ENCODE measurements at regions not wholly inside any gene's neighbourhood (a gene's known extent, or its start where the extent isn't known, plus 50 kb on each side); places are given as distances from the start of the nearest gene placed in this dataset.

GRCh38 chr2:38442643-38443541 lies 65.8 kb upstream of the ATL2 start:
- no peak for TF ChIP-seq CTCF (IDR thresholded peaks at IDR 0.05)
- TF ChIP-seq POLR2A (IDR thresholded peaks at IDR 0.05), result peak in 1 of 2 donors; percentile 18

Data from thyroid gland (tissue), 4 donors.